PC-9 (cell line): ENCODE measurements at regions not wholly inside any gene's neighbourhood (a gene's known extent, or its start where the extent isn't known, plus 50 kb on each side); places are given as distances from the start of the nearest gene placed in this dataset.
"Not testable (repeated sequence)": the region's sequence is repeated elsewhere in the genome, so short reads cannot be mapped to it uniquely, and the experiment has no call there.

Experiments
- BruUV-seq: library from RNA; stranded (reverse); fragments of 400-500 nt; replicated peaks from 2 replicates; lab custom pipeline; 2021; lab: Mats Ljungman, UMichigan
- CTCF ChIA-PET: fragments of 300-600 bp; sonication (Branson Sonifier 250); formaldehyde crosslinking; loops from one replicate; lab custom pipeline; 2022; ENCODE audit warnings: antibody characterized with exemption; lab: Charles Lee
- POLR2A ChIA-PET: fragments of 300-600 bp; sonication (Branson Sonifier 250); formaldehyde crosslinking; loops from one replicate; lab custom pipeline; 2022; ENCODE audit warnings: antibody characterized with exemption; ENCODE audit not compliant: unreplicated experiment; lab: Charles Lee
- DNase-seq, 2 experiments: peaks; one replicate each; pipeline versions ENCODE4 v3.0.0 to v3.0.0-alpha.2; 2015 to 2022; ENCODE audit warnings: mixed read lengths in 1 of 2
- H2AFZ ChIP-seq: fragments of 200-600 bp; sonication (generic); 2 replicates; pipeline ENCODE4 v1.8.1; 2017; ENCODE audit warnings: antibody characterized with exemption
- H3F3A ChIP-seq: fragments of 200-600 bp; sonication (generic); 2 replicates; pipeline ENCODE4 v1.8.1; 2017; ENCODE audit warnings: antibody characterized with exemption, mild to moderate bottlenecking, low read depth; ENCODE audit not compliant: insufficient read depth
- H3K27ac ChIP-seq: fragments of 200-600 bp; sonication (generic); 2 replicates; pipeline ENCODE4 v1.6.1; 2016; ENCODE audit warnings: mixed run types
- H3K27me3 ChIP-seq: fragments of 200-600 bp; sonication (generic); 2 replicates; pipeline ENCODE4 v1.6.1; 2016; ENCODE audit warnings: low read depth, mixed run types; ENCODE audit not compliant: insufficient read depth
- H3K36me3 ChIP-seq: fragments of 200-600 bp; sonication (generic); 2 replicates; pipeline ENCODE4 v1.6.1; 2016; ENCODE audit warnings: low read depth, mixed run types
- H3K4me1 ChIP-seq: fragments of 200-600 bp; sonication (generic); replicated peaks from 2 replicates; pipeline ENCODE4 v1.6.1; 2016; ENCODE audit warnings: mixed run types; ENCODE audit not compliant: insufficient read depth
- H3K4me2 ChIP-seq: fragments of 200-600 bp; sonication (generic); 2 replicates; pipeline ENCODE4 v1.6.1; 2017; ENCODE audit warnings: mixed run types
- H3K4me3 ChIP-seq: fragments of 200-600 bp; sonication (generic); 2 replicates; pipeline ENCODE4 v1.6.1; 2016; ENCODE audit warnings: mixed run types
- H3K79me2 ChIP-seq: fragments of 200-600 bp; sonication (generic); 2 replicates; pipeline ENCODE4 v1.6.1; 2017; ENCODE audit warnings: low read depth, mixed run types
- H3K9me2 ChIP-seq: fragments of 200-600 bp; sonication (generic); 2 replicates; pipeline ENCODE4 v1.8.1; 2017; ENCODE audit warnings: mild to moderate bottlenecking; ENCODE audit not compliant: insufficient read depth
- H3K9me3 ChIP-seq: fragments of 200-600 bp; sonication (generic); 2 replicates; pipeline ENCODE4 v1.8.1; 2016; ENCODE audit warnings: low read depth; ENCODE audit not compliant: insufficient read depth
- H4K20me1 ChIP-seq: fragments of 200-600 bp; sonication (generic); 2 replicates; pipeline ENCODE4 v1.8.1; 2017; ENCODE audit not compliant: insufficient read depth
- CTCF ChIP-seq: fragments of 200-600 bp; sonication (generic); conservative IDR thresholded peaks from 2 replicates; pipeline ENCODE4 v1.6.1; 2017; ENCODE audit warnings: mixed run types, antibody characterized with exemption, mild to moderate bottlenecking, moderate library complexity
- EZH2 ChIP-seq: fragments of 200-600 bp; sonication (generic); IDR thresholded peaks from 2 replicates; pipeline ENCODE4 v1.8.0; 2017; ENCODE audit warnings: antibody characterized with exemption, low read depth
- intact Hi-C: fragments of 100-400 bp; cut with micrococcal nuclease; formaldehyde crosslinking; loops from one replicate; pipeline ENCODE4 v1.10.0; 2022; ENCODE audit not compliant: unreplicated experiment

GRCh38 chr5:98543490-98543889 lies 230.0 kb upstream of the RGMB start:
- Histone ChIP-seq H3K27ac (no peak overlapping the region), H3K4me1 (no peaks in the 10 kb centered on the region), H2AFZ (no peak overlapping the region), H3K4me2 (no peak overlapping the region), H3K4me3 (no peak overlapping the region), H3K27me3 (no peaks in the 10 kb centered on the region), H3K9me3 (peaks cover 19% of the 10 kb centered on the region), H3K36me3 (no peaks in the 10 kb centered on the region), H3K9me2 (no peaks in the 10 kb centered on the region), H3K79me2 (no peaks in the 10 kb centered on the region), H3F3A (no peaks in the 10 kb centered on the region), H4K20me1 (no peaks in the 10 kb centered on the region)
- DNase-seq = no peak
- TF ChIP-seq EZH2 = no peak
- no peak for TF ChIP-seq CTCF
- CTCF ChIA-PET = no interaction called here
- BruUV-seq = no TSS peak
- POLR2A ChIA-PET = no interaction called here
- intact Hi-C loops = no loop called here

- H3K4me1 ChIP-seq, intact Hi-C loops, POLR2A ChIA-PET, H3K36me3 ChIP-seq, H3F3A ChIP-seq, H4K20me1 ChIP-seq, H3K27me3 ChIP-seq, CTCF ChIA-PET, H3K79me2 ChIP-seq, BruUV-seq, H3K9me2 ChIP-seq, H2AFZ ChIP-seq, H3K27ac ChIP-seq: not testable (repeated sequence)
- Histone ChIP-seq H3K4me2 (peak overlapping the region; percentile 57), H3K9me3 (peaks cover 12% of the 10 kb centered on the region; the same call in 1 of the 2 replicates), H3K4me3 (peak overlapping the region; percentile 43; the same call in 1 of the 2 replicates)
- peak in 1 of 2 experiments; percentile 19 for DNase-seq
Measured at GRCh38 chr5:98546924-98547323, 226.5 kb upstream of the RGMB start.

- no peaks in the 10 kb centered on the region for H3K9me3 ChIP-seq
- no peaks in the 10 kb centered on the region for H4K20me1 ChIP-seq
- no peaks in the 10 kb centered on the region for H3K27me3 ChIP-seq
- H3K27ac ChIP-seq = no peak overlapping the region
- no TSS peak for BruUV-seq
- no peaks in the 10 kb centered on the region for H3K4me1 ChIP-seq
- no peak for TF ChIP-seq EZH2
- TF ChIP-seq CTCF = no peak
- H3K4me2 ChIP-seq = no peak overlapping the region
- H3K4me3 ChIP-seq = no peak overlapping the region
- POLR2A ChIA-PET = no interaction called here
- CTCF ChIA-PET = no interaction called here
- H3F3A ChIP-seq = no peaks in the 10 kb centered on the region
- DNase-seq = no peak
- no peaks in the 10 kb centered on the region for H3K36me3 ChIP-seq
- intact Hi-C loops = no loop called here
- no peaks in the 10 kb centered on the region for H3K79me2 ChIP-seq
- no peaks in the 10 kb centered on the region for H3K9me2 ChIP-seq
- 0 out of 2 replicates have a peak overlapping the region, but pooled peaks have one; percentile 34 for H2AFZ ChIP-seq
Measured at GRCh38 chr5:98556712-98557111, 216.8 kb upstream of the RGMB start.

GRCh38 chr5:98557916-98558315 lies 215.5 kb upstream of the RGMB start:
- Histone ChIP-seq H3K27ac (no peak overlapping the region), H3K4me1 (no peaks in the 10 kb centered on the region), H3K79me2 (no peaks in the 10 kb centered on the region), H3K9me3 (no peaks in the 10 kb centered on the region), H3K4me3 (no peak overlapping the region), H4K20me1 (no peaks in the 10 kb centered on the region), H3K4me2 (no peak overlapping the region), H2AFZ (no peak overlapping the region), H3K36me3 (no peaks in the 10 kb centered on the region), H3K27me3 (no peaks in the 10 kb centered on the region), H3F3A (no peaks in the 10 kb centered on the region), H3K9me2 (no peaks in the 10 kb centered on the region)
- CTCF ChIA-PET = no interaction called here
- BruUV-seq = no TSS peak
- POLR2A ChIA-PET = no interaction called here
- no peak for TF ChIP-seq EZH2
- TF ChIP-seq CTCF = no peak
- intact Hi-C loops = no loop called here
- DNase-seq = no peak
